HCT116 (cell line): ENCODE measurements at regions not wholly inside any gene's neighbourhood (a gene's known extent, or its start where the extent isn't known, plus 50 kb on each side); places are given as distances from the start of the nearest gene placed in this dataset.
A peak's percentile ranks its signal among the peaks of the same experiment; 100 is the strongest.

Experiments
- ATAC-seq: fragments of 200-7000 bp; cut with Tn5 transposase; 2 replicates; pipeline ENCODE4 v1.9.1; 2020; ENCODE audit warnings: mild to moderate bottlenecking, moderate library complexity
- BruUV-seq: library from RNA; stranded (reverse); fragments of 400-500 nt; replicated peaks from 2 replicates; lab custom pipeline; 2021; lab: Mats Ljungman, UMichigan
- CTCF ChIA-PET: fragments of 300-600 bp; sonication (Branson Sonifier 250); formaldehyde crosslinking; loops from one replicate; lab custom pipeline; 2021; ENCODE audit warnings: antibody characterized with exemption; lab: Charles Lee
- POLR2A ChIA-PET: fragments of 300-600, 350-600 bp; sonication (Branson Sonifier 250); formaldehyde crosslinking; loops from one replicate; lab custom pipeline; 2021; ENCODE audit warnings: antibody characterized with exemption; lab: Charles Lee
- RAD21 ChIA-PET, 2 experiments: fragments of 300-600 bp; sonication (Branson Sonifier 250); formaldehyde crosslinking; loops; one replicate each; lab custom pipeline; 2023; ENCODE audit warnings: low total read pairs in 2 of 2; ENCODE audit not compliant: uncharacterized antibody in 2 of 2, unreplicated experiment in 2 of 2, low non-redundant PET in 1 of 2; lab: Charles Lee
- DNase-seq: peaks from one replicate; pipeline ENCODE4 v3.0.0-alpha.2; 2010; ENCODE audit warnings: low read depth, low spot score
- H2AFZ ChIP-seq: fragments of 200-600 bp; shearing (Covaris generic), sonication (generic); 2 replicates; pipeline ENCODE4 v1.6.1; 2017; ENCODE audit warnings: low read depth, mixed run types, mixed read lengths, antibody characterized with exemption, low read length; ENCODE audit not compliant: poor library complexity, severe bottlenecking
- H3K27ac ChIP-seq: 2 replicates; pipeline ENCODE4 v1.5.1; 2012; ENCODE audit warnings: low read depth, low read length
- H3K27me3 ChIP-seq: fragments of 200-600 bp; sonication (generic); 2 replicates; pipeline ENCODE4 v1.6.1; 2016; ENCODE audit warnings: mixed run types, low read length, mixed read lengths; ENCODE audit not compliant: insufficient read depth
- H3K36me3 ChIP-seq, 2 experiments: fragments of 200-500 bp in 1 of 2; fragments of 200-600 bp in 1 of 2; sonication (Bioruptor generic) in 1 of 2; sonication (generic) in 1 of 2; 2 replicates each; pipeline versions ENCODE4 v1.5.1 to v1.6.1; 2014 to 2016; ENCODE audit warnings: low read length in 2 of 2, inconsistent platforms in 1 of 2, mixed read lengths in 1 of 2, mixed run types in 1 of 2; ENCODE audit not compliant: insufficient read depth in 2 of 2, control insufficient read depth in 1 of 2
- H3K4me1 ChIP-seq, 2 experiments: fragments of 200-600 bp in 1 of 2; sonication (generic) in 1 of 2; 2 replicates each; pipeline versions ENCODE4 v1.5.1 to v1.6.1; 2012 to 2017; ENCODE audit warnings: low read length in 2 of 2, inconsistent platforms in 1 of 2, mild to moderate bottlenecking in 1 of 2, mixed read lengths in 1 of 2, mixed run types in 1 of 2, moderate library complexity in 1 of 2; ENCODE audit not compliant: insufficient read depth in 2 of 2, control insufficient read depth in 1 of 2
- H3K4me2 ChIP-seq: fragments of 200-600 bp; sonication (generic); 2 replicates; pipeline ENCODE4 v1.6.1; 2017; ENCODE audit warnings: mixed run types, low read length, mixed read lengths
- H3K4me3 ChIP-seq, 2 experiments: fragments of 200-600 bp in 1 of 2; sonication (generic) in 1 of 2; replicated peaks in 1 of 2; 2 replicates each; pipeline ENCODE4 v1.5.1; 2011 to 2016; ENCODE audit warnings: low read length in 2 of 2, control low read depth in 1 of 2, low read depth in 1 of 2, mild to moderate bottlenecking in 1 of 2, mixed read lengths in 1 of 2, mixed run types in 1 of 2
- H3K79me2 ChIP-seq: fragments of 200-600 bp; sonication (generic); 2 replicates; pipeline ENCODE4 v1.6.1; 2017; ENCODE audit warnings: mild to moderate bottlenecking, mixed run types, low read length, moderate library complexity, mixed read lengths; ENCODE audit not compliant: insufficient read depth
- H3K9ac ChIP-seq: fragments of 200-600 bp; sonication (generic); 2 replicates; pipeline ENCODE4 v1.6.1; 2016; ENCODE audit warnings: low read length, mixed read lengths
- H3K9me2 ChIP-seq: fragments of 200-600 bp; sonication (generic), shearing (Covaris generic); 2 replicates; pipeline ENCODE4 v1.6.1; 2017; ENCODE audit warnings: mixed run types, mild to moderate bottlenecking, moderate library complexity; ENCODE audit not compliant: insufficient read depth
- H3K9me3 ChIP-seq, 2 experiments: fragments of 200-500 bp in 1 of 2; fragments of 200-600 bp in 1 of 2; sonication (Bioruptor generic) in 1 of 2; sonication (generic) in 1 of 2; 2 replicates each; pipeline ENCODE4 v1.6.1; 2014 to 2017; ENCODE audit warnings: low read length in 2 of 2, mixed read lengths in 2 of 2, inconsistent platforms in 1 of 2, low read depth in 1 of 2, mild to moderate bottlenecking in 1 of 2, mixed run types in 1 of 2, moderate library complexity in 1 of 2; ENCODE audit not compliant: control insufficient read depth in 1 of 2, insufficient read depth in 1 of 2
- H4K20me1 ChIP-seq: fragments of 200-600 bp; sonication (generic), shearing (Covaris generic); 2 replicates; pipeline ENCODE4 v1.6.1; 2017; ENCODE audit warnings: mixed run types, mild to moderate bottlenecking, moderate library complexity; ENCODE audit not compliant: insufficient read depth
- CBX3 ChIP-seq: IDR thresholded peaks from 2 replicates; pipeline ENCODE4 v1.6.1; 2012; ENCODE audit warnings: low read depth
- EGR1 ChIP-seq: IDR thresholded peaks from 2 replicates; pipeline ENCODE4 v1.6.1; 2012; ENCODE audit warnings: low read depth
- ELF1 ChIP-seq: IDR thresholded peaks from 2 replicates; pipeline ENCODE4 v1.6.1; 2012; ENCODE audit warnings: low read depth, borderline replicate concordance
- EZH2 ChIP-seq: fragments of 200-600 bp; sonication (generic); IDR thresholded peaks from 2 replicates; pipeline ENCODE4 v1.6.1; 2017; ENCODE audit warnings: antibody characterized with exemption, mixed run types
- EZH2phosphoT487 ChIP-seq: fragments of 200-600 bp; IDR thresholded peaks from 2 replicates; pipeline ENCODE4 v1.6.1; 2018; ENCODE audit warnings: antibody characterized with exemption, borderline replicate concordance
- JUND ChIP-seq: IDR thresholded peaks from 2 replicates; pipeline ENCODE4 v1.6.1; 2012
- POLR2A ChIP-seq: IDR thresholded peaks from 2 replicates; pipeline ENCODE4 v1.7.0; 2011; ENCODE audit warnings: borderline replicate concordance; ENCODE audit not compliant: insufficient read depth, insufficient read length; ENCODE audit errors: extremely low read depth
- POLR2AphosphoS5 ChIP-seq: IDR thresholded peaks from 2 replicates; pipeline ENCODE4 v1.6.1; 2011; ENCODE audit warnings: mild to moderate bottlenecking, low read depth, low read length, moderate library complexity
- RAD21 ChIP-seq: IDR thresholded peaks from 2 replicates; pipeline ENCODE4 v1.6.1; 2012; ENCODE audit warnings: low read depth, mild to moderate bottlenecking
- SP1 ChIP-seq: IDR thresholded peaks from 2 replicates; pipeline ENCODE4 v1.6.1; 2012; ENCODE audit warnings: low read depth
- ZFX ChIP-seq: fragments of 450-650 bp; IDR thresholded peaks from 2 replicates; pipeline ENCODE4 v1.6.1; 2017
- intact Hi-C: fragments of 100-400 bp; cut with micrococcal nuclease; formaldehyde crosslinking; loops from 2 replicates; pipeline ENCODE4 v1.10.0; 2022
- TF ChIP-seq, protein P1 (sequence below): IDR thresholded peaks from 2 replicates; pipeline ENCODE4 v1.6.1; 2012
- TF ChIP-seq, protein P2 (sequence below): IDR thresholded peaks from 2 replicates; pipeline ENCODE4 v1.6.1; 2012
- TF ChIP-seq, protein P3 (sequence below): IDR thresholded peaks from 2 replicates; pipeline ENCODE4 v1.6.1; 2011; ENCODE audit warnings: mild to moderate bottlenecking, low read length, moderate library complexity; ENCODE audit not compliant: insufficient replicate concordance; ENCODE audit errors: extremely low read depth

DNA sequence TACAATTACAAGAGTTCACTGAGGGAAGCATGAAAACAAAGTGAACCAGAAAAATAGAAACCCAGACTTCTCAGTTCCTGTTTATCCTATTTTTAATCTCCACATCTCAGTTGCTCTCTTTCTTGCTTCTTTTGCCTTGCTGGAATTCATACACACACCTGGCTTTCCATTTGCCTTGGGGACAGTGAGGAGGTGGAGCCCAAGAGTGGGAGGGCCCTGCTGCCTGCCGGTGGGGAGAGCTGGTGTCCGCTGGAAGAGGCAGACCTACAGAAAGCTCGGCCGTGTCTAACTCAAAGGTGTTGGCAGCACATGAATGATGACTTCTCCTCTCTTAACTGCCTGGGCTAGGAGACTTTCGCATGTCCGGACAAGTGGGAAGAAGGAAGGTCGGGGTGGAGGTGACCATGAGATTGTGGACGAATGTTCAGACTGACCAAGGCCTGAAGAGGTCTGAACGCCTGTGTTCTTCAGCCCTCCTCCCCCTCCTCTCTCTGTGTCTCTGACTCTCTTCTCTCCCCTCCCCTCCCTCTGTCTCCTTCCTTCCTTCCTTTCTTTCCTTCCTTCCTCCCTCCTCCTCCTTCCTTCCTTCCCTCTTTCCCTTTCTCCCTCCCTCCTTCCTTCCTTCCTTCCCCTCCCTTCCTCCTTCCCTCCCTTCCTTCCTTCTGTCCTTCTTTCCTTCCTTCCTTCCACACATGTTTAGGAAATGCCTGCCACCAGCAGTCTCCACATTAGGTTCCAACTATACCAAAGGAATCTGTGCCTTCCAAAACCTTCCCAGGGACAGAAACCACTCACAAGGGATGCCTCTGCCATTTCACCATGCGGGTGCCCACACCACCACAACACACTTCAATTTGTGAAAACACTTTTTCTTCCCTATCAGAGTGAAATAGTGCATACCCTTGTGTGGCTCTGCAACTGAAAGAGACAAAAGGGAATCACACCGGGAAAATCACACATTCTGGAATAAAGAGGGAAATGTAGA lies 157.3 kb upstream of the RUNX1 start:
- POLR2A ChIA-PET = interaction anchor here (0.6 to 2.6 kb wide), 3 partner anchors 10 to 14 kb away, joined by 3 to 12 read pairs (median 5); no protein-coding TSS in a partner anchor
- H3K4me2 ChIP-seq = peak overlapping the region; percentile 23
- RAD21 ChIA-PET = interaction anchor here in 1 of 2 experiments (0.5 to 0.7 kb wide), 2 partner anchors 74 to 119 kb away, joined by 4 read pairs; no protein-coding TSS in a partner anchor

More for the DNA sequence above, 157.3 kb upstream of the RUNX1 start:
- ATAC-seq = peak; percentile 67
- Histone ChIP-seq H3K9ac (no peak overlapping the region), H3K27me3 (no peaks in the 10 kb centered on the region), H2AFZ (peak overlapping the region; percentile 47), H4K20me1 (no peaks in the 10 kb centered on the region), H3K4me1 (peaks cover 3 to 42% of the 10 kb centered on the region in 2 experiments; a peak in 2 of 4 replicates), H3K27ac (no peak overlapping the region), H3K9me3 (no peaks in the 10 kb centered on the region), H3K4me3 (no peak overlapping the region), H3K79me2 (no peaks in the 10 kb centered on the region), H3K36me3 (no peaks in the 10 kb centered on the region), H3K9me2 (no peaks in the 10 kb centered on the region)
- intact Hi-C loops = no loop called here
- DNase-seq = no peak
- no TSS peak for BruUV-seq
- TF ChIP-seq EGR1 = no peak
- TF ChIP-seq ELF1 = no peak
- TF ChIP-seq, protein P1, sequence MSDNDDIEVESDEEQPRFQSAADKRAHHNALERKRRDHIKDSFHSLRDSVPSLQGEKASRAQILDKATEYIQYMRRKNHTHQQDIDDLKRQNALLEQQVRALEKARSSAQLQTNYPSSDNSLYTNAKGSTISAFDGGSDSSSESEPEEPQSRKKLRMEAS = no peak
- no peak for TF ChIP-seq CBX3
- TF ChIP-seq EZH2phosphoT487 = no peak
- TF ChIP-seq, protein P2, sequence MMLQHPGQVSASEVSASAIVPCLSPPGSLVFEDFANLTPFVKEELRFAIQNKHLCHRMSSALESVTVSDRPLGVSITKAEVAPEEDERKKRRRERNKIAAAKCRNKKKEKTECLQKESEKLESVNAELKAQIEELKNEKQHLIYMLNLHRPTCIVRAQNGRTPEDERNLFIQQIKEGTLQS = no peak
- TF ChIP-seq JUND = no peak
- TF ChIP-seq SP1 = no peak
- no peak for TF ChIP-seq RAD21
- no peak for TF ChIP-seq ZFX
- TF ChIP-seq, protein P3, sequence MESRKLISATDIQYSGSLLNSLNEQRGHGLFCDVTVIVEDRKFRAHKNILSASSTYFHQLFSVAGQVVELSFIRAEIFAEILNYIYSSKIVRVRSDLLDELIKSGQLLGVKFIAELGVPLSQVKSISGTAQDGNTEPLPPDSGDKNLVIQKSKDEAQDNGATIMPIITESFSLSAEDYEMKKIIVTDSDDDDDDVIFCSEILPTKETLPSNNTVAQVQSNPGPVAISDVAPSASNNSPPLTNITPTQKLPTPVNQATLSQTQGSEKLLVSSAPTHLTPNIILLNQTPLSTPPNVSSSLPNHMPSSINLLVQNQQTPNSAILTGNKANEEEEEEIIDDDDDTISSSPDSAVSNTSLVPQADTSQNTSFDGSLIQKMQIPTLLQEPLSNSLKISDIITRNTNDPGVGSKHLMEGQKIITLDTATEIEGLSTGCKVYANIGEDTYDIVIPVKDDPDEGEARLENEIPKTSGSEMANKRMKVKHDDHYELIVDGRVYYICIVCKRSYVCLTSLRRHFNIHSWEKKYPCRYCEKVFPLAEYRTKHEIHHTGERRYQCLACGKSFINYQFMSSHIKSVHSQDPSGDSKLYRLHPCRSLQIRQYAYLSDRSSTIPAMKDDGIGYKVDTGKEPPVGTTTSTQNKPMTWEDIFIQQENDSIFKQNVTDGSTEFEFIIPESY = no peak
- no peak for TF ChIP-seq POLR2A
- TF ChIP-seq POLR2AphosphoS5 = no peak
- TF ChIP-seq EZH2 = no peak
- CTCF ChIA-PET = interaction anchor here (1.1 to 1.2 kb wide), 2 partner anchors 50 to 634 kb away, joined by 3 read pairs; no protein-coding TSS in a partner anchor
